ENCODE measurements at regions not wholly inside any gene's neighbourhood (a gene's known extent, or its start where the extent isn't known, plus 50 kb on each side); places are given as distances from the start of the nearest gene placed in this dataset.

- TF ChIP-seq CTCF (IDR thresholded peaks at IDR 0.05; ENCODE audit: low read length) (no peak), EZH2 (optimal IDR thresholded peaks at IDR 0.05; ENCODE audit: low read depth, low read length) (no peak), EZH2phosphoT487 (IDR thresholded peaks at IDR 0.05; ENCODE audit: low read length) (no peak)
Measured at GRCh38 chr1:181359012-181359411, 124.3 kb upstream of the CACNA1E start.

Data from MM.1S (cell line).